ENCODE measurements at regions not wholly inside any gene's neighbourhood (a gene's known extent, or its start where the extent isn't known, plus 50 kb on each side); places are given as distances from the start of the nearest gene placed in this dataset.

DNA sequence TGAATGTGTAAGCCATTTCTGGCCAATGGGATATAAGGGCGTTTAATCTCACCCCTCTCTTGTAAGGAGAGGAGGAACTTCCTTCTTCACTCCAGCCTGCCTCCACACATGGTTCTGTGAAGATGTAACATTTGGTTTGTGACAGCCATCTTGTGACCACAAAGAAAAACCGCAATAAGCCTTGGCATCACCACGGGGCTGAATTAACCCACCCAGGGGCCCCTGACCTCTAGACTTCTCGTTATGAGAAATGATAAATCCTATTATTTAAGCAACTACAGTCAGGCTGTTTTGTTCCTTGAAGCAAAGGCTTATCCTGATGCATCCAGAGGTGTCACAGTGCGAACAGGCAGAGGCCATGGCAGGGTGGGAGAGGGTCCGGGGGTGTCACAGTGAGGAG, 139.7 kb downstream of the CDC5L start:
- Histone ChIP-seq H3K4me3 (no peak overlapping the region), H3K9me3 (peaks cover 5% of the 10 kb centered on the region), H3K36me3 (ENCODE audit: insufficient read depth in 1 of 2, low read depth in 1 of 2) (no peaks in the 10 kb centered on the region), H3K27me3 (ENCODE audit: insufficient read depth in 3 of 3, low read length in 2 of 3) (no peaks in the 10 kb centered on the region), H3K4me1 (no peaks in the 10 kb centered on the region), H3K27ac (no peak overlapping the region)
- ATAC-seq, result no peak
- intact Hi-C loops (cut with DNase I), result no loop called here
- no peak for DNase-seq
- TF ChIP-seq, protein P1, sequence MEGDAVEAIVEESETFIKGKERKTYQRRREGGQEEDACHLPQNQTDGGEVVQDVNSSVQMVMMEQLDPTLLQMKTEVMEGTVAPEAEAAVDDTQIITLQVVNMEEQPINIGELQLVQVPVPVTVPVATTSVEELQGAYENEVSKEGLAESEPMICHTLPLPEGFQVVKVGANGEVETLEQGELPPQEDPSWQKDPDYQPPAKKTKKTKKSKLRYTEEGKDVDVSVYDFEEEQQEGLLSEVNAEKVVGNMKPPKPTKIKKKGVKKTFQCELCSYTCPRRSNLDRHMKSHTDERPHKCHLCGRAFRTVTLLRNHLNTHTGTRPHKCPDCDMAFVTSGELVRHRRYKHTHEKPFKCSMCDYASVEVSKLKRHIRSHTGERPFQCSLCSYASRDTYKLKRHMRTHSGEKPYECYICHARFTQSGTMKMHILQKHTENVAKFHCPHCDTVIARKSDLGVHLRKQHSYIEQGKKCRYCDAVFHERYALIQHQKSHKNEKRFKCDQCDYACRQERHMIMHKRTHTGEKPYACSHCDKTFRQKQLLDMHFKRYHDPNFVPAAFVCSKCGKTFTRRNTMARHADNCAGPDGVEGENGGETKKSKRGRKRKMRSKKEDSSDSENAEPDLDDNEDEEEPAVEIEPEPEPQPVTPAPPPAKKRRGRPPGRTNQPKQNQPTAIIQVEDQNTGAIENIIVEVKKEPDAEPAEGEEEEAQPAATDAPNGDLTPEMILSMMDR (IDR thresholded peaks at IDR 0.05), result no peak
- 69 to 75% (median 73%) methylated on average over 6 of the region's 6 CpGs for WGBS, 3 donors

DNA sequence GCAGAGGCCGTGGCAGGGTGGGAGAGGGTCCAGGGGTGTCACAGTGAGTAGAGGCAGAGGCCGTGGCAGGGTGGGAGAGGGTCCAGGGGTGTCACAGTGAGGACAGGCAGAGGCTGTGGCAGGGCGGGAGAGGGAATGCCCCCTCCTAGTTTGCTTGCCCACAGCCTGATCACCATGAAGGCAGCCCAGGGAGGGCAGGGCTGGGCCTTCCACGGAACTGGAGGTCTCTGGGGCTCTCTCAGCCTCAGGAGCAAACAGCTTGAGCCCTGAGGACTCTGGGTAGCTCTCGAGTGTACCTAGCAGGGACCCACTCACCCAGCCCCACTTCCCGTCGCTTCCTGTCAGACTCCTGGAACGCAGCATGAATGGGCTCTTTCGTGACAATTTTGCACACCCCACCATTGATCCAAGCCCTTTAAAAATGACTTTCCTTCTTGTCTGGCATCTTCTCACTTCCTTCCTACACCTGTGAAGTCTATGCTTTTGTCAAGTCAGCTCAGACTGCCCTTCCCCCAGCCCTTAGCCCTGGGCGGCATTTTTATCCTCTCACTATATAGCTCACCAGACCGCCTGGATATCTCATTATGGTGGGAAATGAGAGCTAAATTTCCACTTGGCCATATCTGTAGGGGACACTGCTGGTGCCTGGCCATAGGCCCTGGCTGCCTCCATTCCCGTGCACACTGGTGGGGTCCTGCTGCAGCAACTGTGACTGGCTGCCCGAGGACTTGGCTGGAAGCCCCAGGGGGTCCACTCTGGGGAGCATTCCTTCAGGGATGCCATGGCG, 140.3 kb downstream of the CDC5L start:
- 78 to 88% (median 79%) methylated on average over 13 to 14 of the region's 14 CpGs for WGBS, 3 donors
- no peaks in the 10 kb centered on the region for H3K27me3 ChIP-seq (ENCODE audit: insufficient read depth in 3 of 3, low read length in 2 of 3)
- H3K4me1 ChIP-seq, result no peaks in the 10 kb centered on the region
- H3K9me3 ChIP-seq, result peaks cover 5% of the 10 kb centered on the region
- ATAC-seq, result no peak
- intact Hi-C loops (cut with DNase I), result no loop called here
- H3K4me3 ChIP-seq, result no peak overlapping the region
- no peaks in the 10 kb centered on the region for H3K36me3 ChIP-seq (ENCODE audit: insufficient read depth in 1 of 2, low read depth in 1 of 2)
- no peak for DNase-seq
- no peak overlapping the region for H3K27ac ChIP-seq
- TF ChIP-seq, protein P1 (IDR thresholded peaks at IDR 0.05), result no peak

DNA sequence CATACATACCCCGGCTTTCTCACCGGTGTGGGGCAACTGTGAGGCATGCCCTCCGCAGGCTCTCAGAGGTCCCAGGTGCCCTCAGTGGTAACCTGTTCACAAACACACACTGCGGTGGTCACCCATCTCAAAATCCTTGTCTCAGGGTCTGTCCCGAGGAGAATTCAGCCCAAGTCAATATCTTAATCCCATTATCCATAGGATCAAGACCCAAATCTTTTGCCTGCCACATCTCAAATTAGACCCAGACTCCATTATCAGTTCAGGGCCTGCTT, 140.8 kb downstream of the CDC5L start:
- 83 to 91% (median 87%) methylated on average over 5 of the region's 5 CpGs for WGBS, 3 donors
- intact Hi-C loops (cut with DNase I), result no loop called here

DNA sequence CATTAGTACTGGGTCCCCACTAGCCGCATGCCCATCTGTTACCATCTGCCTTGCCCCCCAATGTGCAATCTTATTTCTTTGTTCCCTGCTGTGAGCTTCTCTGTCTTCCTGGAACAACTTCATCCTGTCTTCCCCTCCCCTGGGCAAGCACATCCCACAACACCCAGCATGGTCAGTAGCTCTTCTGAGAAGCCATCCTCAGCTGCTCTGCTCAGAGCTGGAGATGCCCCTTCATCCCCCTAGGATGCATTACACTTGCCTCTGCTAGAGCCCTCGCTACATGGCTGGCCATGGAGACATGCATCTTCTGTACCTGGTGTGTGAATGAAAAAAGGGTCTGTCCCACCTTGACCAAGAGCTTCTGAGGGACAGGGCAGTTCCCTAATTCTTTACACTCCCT, 141.2 kb downstream of the CDC5L start:
- Histone ChIP-seq H3K36me3 (ENCODE audit: insufficient read depth in 1 of 2, low read depth in 1 of 2) (no peaks in the 10 kb centered on the region), H3K9me3 (peaks cover 5% of the 10 kb centered on the region), H3K27ac (no peak overlapping the region), H3K4me3 (no peak overlapping the region), H3K27me3 (ENCODE audit: insufficient read depth in 3 of 3, low read length in 2 of 3) (no peaks in the 10 kb centered on the region), H3K4me1 (no peaks in the 10 kb centered on the region)
- 66 to 97% (median 75%) methylated on average over 2 of the region's 2 CpGs for WGBS, 3 donors
- TF ChIP-seq, protein P1 (IDR thresholded peaks at IDR 0.05), result no peak
- ATAC-seq (no peak), DNase-seq (no peak)
- intact Hi-C loops (cut with DNase I), result no loop called here

More for the DNA sequence above, 140.8 kb downstream of the CDC5L start:
- Histone ChIP-seq H3K27ac (no peak overlapping the region), H3K4me3 (no peak overlapping the region), H3K27me3 (ENCODE audit: insufficient read depth in 3 of 3, low read length in 2 of 3) (no peaks in the 10 kb centered on the region), H3K36me3 (ENCODE audit: insufficient read depth in 1 of 2, low read depth in 1 of 2) (no peaks in the 10 kb centered on the region), H3K4me1 (no peaks in the 10 kb centered on the region), H3K9me3 (peaks cover 5% of the 10 kb centered on the region)
- DNase-seq, result no peak
- TF ChIP-seq, protein P1 (IDR thresholded peaks at IDR 0.05), result no peak
- ATAC-seq, result no peak
